HepG2 (cell line): ENCODE measurements at regions not wholly inside any gene's neighbourhood (a gene's known extent, or its start where the extent isn't known, plus 50 kb on each side); places are given as distances from the start of the nearest gene placed in this dataset.

ENCODE experiments used
- ATAC-seq: fragments of 200-7000 bp; cut with Tn5 transposase; 3 replicates; pipeline ENCODE4 v1.9.1; 2020; ENCODE audit warnings: mild to moderate bottlenecking, moderate library complexity
- BruUV-seq: library from RNA; stranded (reverse); fragments of 400-500 nt; replicated peaks from 2 replicates; lab custom pipeline; 2021; lab: Mats Ljungman, UMichigan
- CTCF ChIA-PET: fragments of 300-600 bp; formaldehyde crosslinking; extraction: SDS; loops from one replicate; lab custom pipeline; 2021; ENCODE audit warnings: low total read pairs, inconsistent platforms, low intra/inter-chr PET ratio; lab: Yijun Ruan, JAX
- POLR2A ChIA-PET: fragments of 350-600 bp; sonication (Branson Sonifier 250); formaldehyde crosslinking; loops from one replicate; lab custom pipeline; 2020; ENCODE audit warnings: antibody characterized with exemption, inconsistent platforms; lab: Yijun Ruan, JAX
- DNase-seq: peaks from one replicate; pipeline ENCODE4 v3.0.0-alpha.2; 2015; ENCODE audit warnings: low spot score
- FAIRE-seq: peaks from 3 replicates; lab custom pipeline; 2011; peaks lifted over from hg19 to GRCh38; lab: Jason Lieb, UNC
- H2AFZ ChIP-seq: one replicate; pipeline ENCODE4 v1.6.1; 2011; ENCODE audit warnings: low read length, inconsistent platforms
- H3K27ac ChIP-seq: fragments of 300-600 bp; 3 replicates; pipeline ENCODE4 v1.8.0; 2011; ENCODE audit warnings: mixed run types, mild to moderate bottlenecking, mixed read lengths, low read length, inconsistent platforms; ENCODE audit not compliant: insufficient read depth; ENCODE audit errors: extremely low read length
- H3K27me3 ChIP-seq, 2 experiments: fragments of 200-600 bp in 1 of 2; 2 replicates in 1 of 2; 3 replicates in 1 of 2; pipeline versions ENCODE4 v1.6.0 to v1.8.0; 2011; ENCODE audit warnings: low read length in 2 of 2, mild to moderate bottlenecking in 2 of 2, moderate library complexity in 2 of 2, inconsistent platforms in 1 of 2; ENCODE audit not compliant: insufficient read depth in 2 of 2, control insufficient read depth in 1 of 2
- H3K36me3 ChIP-seq, 2 experiments: fragments of 200-600 bp in 1 of 2; replicated peaks in 1 of 2; 2 replicates in 1 of 2; 3 replicates in 1 of 2; pipeline versions ENCODE4 v1.5.1 to v1.8.0; 2011; ENCODE audit warnings: low read length in 2 of 2, inconsistent platforms in 1 of 2; ENCODE audit not compliant: insufficient read depth in 2 of 2, control insufficient read depth in 1 of 2
- H3K4me1 ChIP-seq: 2 replicates; pipeline ENCODE4 v1.5.1; 2012; ENCODE audit warnings: low read length, inconsistent platforms; ENCODE audit not compliant: insufficient read depth
- H3K4me2 ChIP-seq: 2 replicates; pipeline ENCODE4 v1.6.0; 2011; ENCODE audit warnings: low read depth, low read length, inconsistent platforms
- H3K4me3 ChIP-seq, 3 experiments: fragments of 200-600 bp in 1 of 3; sonication (generic), shearing (Covaris generic) in 1 of 3; replicated peaks in 1 of 3; 2 replicates each; pipeline ENCODE4 v1.5.1; 2011 to 2016; ENCODE audit warnings: low read length in 3 of 3, inconsistent platforms in 2 of 3, low read depth in 2 of 3, mild to moderate bottlenecking in 2 of 3, control low read depth in 1 of 3, mixed read lengths in 1 of 3; ENCODE audit not compliant: insufficient read depth in 1 of 3
- H3K79me2 ChIP-seq: one replicate; pipeline ENCODE4 v1.6.1; 2011; ENCODE audit warnings: low read length, inconsistent platforms; ENCODE audit not compliant: insufficient read depth
- H3K9ac ChIP-seq: 2 replicates; pipeline ENCODE4 v1.6.0; 2011; ENCODE audit warnings: mild to moderate bottlenecking, low read depth, low read length, inconsistent platforms; ENCODE audit not compliant: insufficient read depth
- H3K9me3 ChIP-seq: 2 replicates; pipeline ENCODE4 v1.5.1; 2012; ENCODE audit warnings: mild to moderate bottlenecking, low read length
- H4K20me1 ChIP-seq: 2 replicates; pipeline ENCODE4 v1.6.0; 2011; ENCODE audit warnings: inconsistent platforms, mild to moderate bottlenecking, low read length, moderate library complexity; ENCODE audit not compliant: insufficient read depth
- HOXA3 ChIP-seq: sonication (generic); formaldehyde crosslinking; IDR thresholded peaks from 2 replicates; pipeline ENCODE4 v1.5.0; 2020; ENCODE audit warnings: missing genetic modification reagents
- KDM3A ChIP-seq: IDR thresholded peaks from 2 replicates; pipeline ENCODE4 v1.6.1; 2018; ENCODE audit warnings: low read depth, missing compliant biosample characterization
- SKI ChIP-seq: fragments of 450-650 bp; IDR thresholded peaks from one replicate; pipeline ENCODE4 v1.6.1; 2018; ENCODE audit warnings: mild to moderate bottlenecking; ENCODE audit not compliant: partially characterized antibody
- ZNF83 ChIP-seq: sonication (generic); formaldehyde crosslinking; IDR thresholded peaks from 2 replicates; pipeline ENCODE4 v1.4.0; 2020; ENCODE audit warnings: missing genetic modification reagents, mild to moderate bottlenecking, borderline replicate concordance
- ZNF878 ChIP-seq: sonication (generic); formaldehyde crosslinking; IDR thresholded peaks from 2 replicates; pipeline ENCODE4 v1.8.1; 2023; ENCODE audit warnings: mild to moderate bottlenecking, missing genetic modification reagents, moderate library complexity
- WGBS: methylation state at CpG from one replicate; pipeline ENCODE4 v1.1.6; 2017; ENCODE audit warnings: low lambda C conversion rate; 5-methylcytosine and 5-hydroxymethylcytosine counted together
- in situ Hi-C: cut with HindIII; loops from 2 replicates; pipeline ENCODE4 v1.10.0; 2017; ENCODE audit warnings: low pct_unique_long_range_greater_than_20kb; ENCODE audit not compliant: extremely low pct_ligation_motif_present
- intact Hi-C: fragments of 100-400 bp; cut with micrococcal nuclease; formaldehyde crosslinking; loops from one replicate; pipeline ENCODE4 v1.10.0; 2022; ENCODE audit not compliant: unreplicated experiment

DNA sequence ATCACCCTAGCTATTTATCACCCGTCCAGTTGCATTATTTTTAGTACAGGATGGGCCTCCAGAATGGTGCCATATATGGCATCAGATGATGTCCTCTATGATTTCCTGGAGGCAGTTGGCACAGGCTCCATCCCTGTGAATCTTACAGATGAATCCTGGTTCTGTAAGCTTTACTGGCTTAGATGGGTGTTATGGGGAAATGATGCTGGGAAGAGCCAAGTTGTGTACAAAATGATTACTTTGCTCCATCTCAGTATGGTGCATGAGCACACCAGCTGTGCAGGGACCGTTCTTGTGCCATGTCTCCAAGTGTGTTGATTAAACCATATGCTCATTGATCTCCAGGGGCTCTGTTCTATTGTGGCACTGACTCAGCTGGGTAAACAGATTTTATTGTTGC, 755.7 kb downstream of the TLR4 start:
- intact Hi-C loops (no loop called here), in situ Hi-C loops (no loop called here)
- Histone ChIP-seq H3K9me3 (peaks cover 90% of the 10 kb centered on the region), H3K4me2 (no peak overlapping the region), H3K9ac (no peak overlapping the region), H3K4me3 (no peak overlapping the region), H3K79me2 (no peaks in the 10 kb centered on the region), H3K27me3 (no peaks in the 10 kb centered on the region)
- ATAC-seq: no peak
- TF ChIP-seq KDM3A (CRISPR knock-in tag): no peak
- TF ChIP-seq, all 625 proteins: peak for 0
- Histone ChIP-seq H2AFZ (no peak overlapping the region), H4K20me1 (no peaks in the 10 kb centered on the region), H3K27ac (no peak overlapping the region), H3K4me1 (no peaks in the 10 kb centered on the region), H3K36me3 (no peaks in the 10 kb centered on the region)
- BruUV-seq: no TSS peak
- FAIRE-seq (no peak), DNase-seq (no peak)
- WGBS: 13% methylated on average over 2 of the region's 2 CpGs
- ChIA-PET POLR2A (no interaction called here), CTCF (no interaction called here)

DNA sequence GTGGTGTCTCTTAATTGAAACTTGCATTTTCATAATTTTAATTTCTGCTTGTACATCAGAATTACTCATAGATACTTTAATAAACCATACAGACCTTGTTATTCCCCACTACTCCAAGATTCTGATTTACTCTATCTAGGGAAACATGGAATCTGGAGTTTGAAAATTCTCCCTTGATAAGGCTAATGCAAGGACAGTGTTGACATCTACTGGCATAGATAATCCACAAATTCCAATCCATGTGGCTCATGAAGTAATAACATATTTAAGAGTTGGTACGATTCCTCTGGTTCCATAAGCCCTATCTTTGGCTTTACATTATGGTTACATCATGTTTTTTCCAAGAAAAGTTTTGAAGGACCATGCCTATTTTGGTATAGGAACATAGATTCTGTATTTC, 759.2 kb downstream of the TLR4 start:
- ATAC-seq (no peak), DNase-seq (no peak), FAIRE-seq (no peak)
- WGBS: 0% methylated on average over 1 of the region's 1 CpG
- Histone ChIP-seq H3K27me3 (no peaks in the 10 kb centered on the region), H3K36me3 (no peaks in the 10 kb centered on the region), H3K4me2 (no peak overlapping the region), H3K9ac (no peak overlapping the region), H2AFZ (no peak overlapping the region), H4K20me1 (no peaks in the 10 kb centered on the region), H3K4me1 (no peaks in the 10 kb centered on the region), H3K79me2 (no peaks in the 10 kb centered on the region), H3K4me3 (no peak overlapping the region), H3K9me3 (peaks cover 85% of the 10 kb centered on the region), H3K27ac (no peak overlapping the region)
- in situ Hi-C loops (no loop called here), intact Hi-C loops (no loop called here)
- ChIA-PET POLR2A (no interaction called here), CTCF (no interaction called here)
- BruUV-seq: no TSS peak
- TF ChIP-seq ZNF83 (CRISPR knock-in tag): no peak
- TF ChIP-seq HOXA3: no peak
- no peak for TF ChIP-seq ZNF878 (CRISPR knock-in tag)
- no peak for TF ChIP-seq SKI
